ENCODE measurements at regions not wholly inside any gene's neighbourhood (a gene's known extent, or its start where the extent isn't known, plus 50 kb on each side); places are given as distances from the start of the nearest gene placed in this dataset.

DNA sequence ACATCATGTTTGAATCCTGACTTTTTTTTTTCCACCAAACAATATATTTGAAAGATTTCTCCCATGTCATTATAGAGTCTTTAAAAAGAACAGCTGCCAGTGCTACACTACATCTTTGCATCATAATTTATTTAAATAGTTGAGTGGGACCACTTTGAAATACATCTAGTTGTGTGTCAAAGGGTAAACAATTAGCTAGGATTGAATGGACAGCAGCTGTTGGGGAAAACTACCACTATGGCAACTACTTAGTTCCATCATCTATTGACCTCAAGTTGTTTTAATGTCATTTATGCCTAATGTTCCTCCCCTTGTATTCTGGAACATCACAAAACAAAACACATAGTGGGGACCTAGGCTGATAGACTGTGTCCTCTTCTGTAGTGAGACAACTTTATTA, 985.1 kb downstream of the SORCS1 start:
- Histone ChIP-seq H3K9me3 (ENCODE audit: control insufficient read depth, low read length) (no peaks in the 10 kb centered on the region), H3K27me3 (ENCODE audit: control insufficient read depth, insufficient read depth, low read length, poor library complexity, severe bottlenecking) (no peaks in the 10 kb centered on the region), H3K27ac (ENCODE audit: insufficient read depth, low read depth, low read length, poor library complexity, severe bottlenecking) (no peak overlapping the region), H3K4me3 (ENCODE audit: insufficient read depth, low read depth, low read length) (no peak overlapping the region), H3K36me3 (ENCODE audit: control insufficient read depth, insufficient read depth, low read length) (no peaks in the 10 kb centered on the region), H3K4me1 (ENCODE audit: control insufficient read depth, insufficient read depth, low read length) (no peaks in the 10 kb centered on the region)

DNA sequence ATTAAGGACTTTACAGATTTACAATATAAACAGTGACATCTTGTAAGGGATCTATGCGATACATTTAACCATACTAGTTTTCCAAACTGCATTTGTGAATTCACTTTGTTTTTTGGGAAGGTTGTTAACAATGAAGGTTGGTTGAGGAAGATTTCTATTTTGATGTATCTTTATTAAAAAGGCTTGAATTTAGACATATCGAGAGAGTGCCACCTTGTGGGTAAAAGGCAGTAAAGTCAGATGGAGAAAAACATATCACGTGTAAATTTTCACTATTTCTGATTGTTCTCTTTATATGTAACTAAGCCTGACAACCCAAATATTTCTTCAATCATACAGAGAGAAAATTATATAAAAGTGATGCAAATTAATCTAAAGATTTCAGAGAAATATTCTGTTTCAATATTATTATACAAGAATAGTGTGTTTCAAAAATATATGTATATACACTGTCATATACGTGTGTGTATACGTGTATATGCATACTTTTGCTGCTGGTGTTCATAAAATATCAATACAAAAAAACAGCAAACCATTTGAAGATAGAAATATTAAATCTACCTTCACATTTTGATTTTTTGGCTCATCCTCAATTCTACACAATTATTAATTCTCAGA, 988.6 kb downstream of the SORCS1 start:
- 0 to 56% methylated on average over 1 to 2 of the region's 5 CpGs for WGBS, 2 experiments
- no peaks in the 10 kb centered on the region for H3K36me3 ChIP-seq (ENCODE audit: control insufficient read depth, insufficient read depth, low read length)
- no peaks in the 10 kb centered on the region for H3K4me1 ChIP-seq (ENCODE audit: control insufficient read depth, insufficient read depth, low read length)
- no peak overlapping the region for H3K4me3 ChIP-seq (ENCODE audit: insufficient read depth, low read depth, low read length)
- H3K9me3 ChIP-seq (ENCODE audit: control insufficient read depth, low read length): no peaks in the 10 kb centered on the region
- H3K27ac ChIP-seq (ENCODE audit: insufficient read depth, low read depth, low read length, poor library complexity, severe bottlenecking): no peak overlapping the region
- no peaks in the 10 kb centered on the region for H3K27me3 ChIP-seq (ENCODE audit: control insufficient read depth, insufficient read depth, low read length, poor library complexity, severe bottlenecking)

DNA sequence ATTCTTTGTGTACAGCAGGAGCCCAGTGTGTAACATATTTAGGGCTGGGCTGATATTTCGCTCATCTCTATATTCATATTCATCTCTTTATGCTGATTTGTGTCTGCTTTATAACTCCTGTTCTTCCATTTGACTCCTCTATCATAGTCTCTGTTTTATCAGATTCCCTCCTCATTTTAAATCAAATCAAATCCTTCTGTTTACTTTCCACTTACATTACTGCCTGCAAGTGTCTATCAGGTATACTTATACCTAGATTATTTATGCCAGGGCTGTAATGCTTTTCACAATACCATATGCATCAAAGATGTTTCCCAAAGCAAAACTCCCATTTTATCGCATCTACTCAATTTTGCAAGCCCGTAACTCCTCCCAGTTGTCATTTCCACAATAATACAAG, 990.7 kb downstream of the SORCS1 start:
- 94 to 97% methylated on average over 3 of the region's 3 CpGs for WGBS, 2 experiments
- Histone ChIP-seq H3K36me3 (ENCODE audit: control insufficient read depth, insufficient read depth, low read length) (no peaks in the 10 kb centered on the region), H3K4me1 (ENCODE audit: control insufficient read depth, insufficient read depth, low read length) (no peaks in the 10 kb centered on the region), H3K27me3 (ENCODE audit: control insufficient read depth, insufficient read depth, low read length, poor library complexity, severe bottlenecking) (no peaks in the 10 kb centered on the region), H3K27ac (ENCODE audit: insufficient read depth, low read depth, low read length, poor library complexity, severe bottlenecking) (no peak overlapping the region), H3K9me3 (ENCODE audit: control insufficient read depth, low read length) (no peaks in the 10 kb centered on the region), H3K4me3 (ENCODE audit: insufficient read depth, low read depth, low read length) (no peak overlapping the region)

DNA sequence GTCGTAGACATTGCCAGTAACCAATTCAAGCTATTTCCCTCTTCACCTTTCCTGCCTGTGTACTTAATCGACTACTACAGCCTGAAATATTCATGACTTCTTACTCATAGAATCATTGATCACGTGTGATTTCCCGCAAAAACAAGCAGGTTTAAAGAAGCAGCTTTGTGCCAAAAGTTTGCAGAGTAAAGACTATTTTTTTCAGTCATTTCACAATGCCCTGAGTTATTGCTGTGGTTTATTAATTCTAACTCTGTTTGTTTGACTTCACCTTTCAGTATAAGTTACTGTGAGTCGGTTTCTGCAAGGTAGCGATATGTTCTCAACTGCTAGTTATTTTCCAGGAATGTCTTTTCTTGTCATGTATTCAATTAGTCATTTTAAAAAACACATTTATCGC, 995.3 kb downstream of the SORCS1 start:
- no peaks in the 10 kb centered on the region for H3K9me3 ChIP-seq (ENCODE audit: control insufficient read depth, low read length)
- no peaks in the 10 kb centered on the region for H3K27me3 ChIP-seq (ENCODE audit: control insufficient read depth, insufficient read depth, low read length, poor library complexity, severe bottlenecking)
- no peak overlapping the region for H3K4me3 ChIP-seq (ENCODE audit: insufficient read depth, low read depth, low read length)
- no peaks in the 10 kb centered on the region for H3K36me3 ChIP-seq (ENCODE audit: control insufficient read depth, insufficient read depth, low read length)
- H3K4me1 ChIP-seq (ENCODE audit: control insufficient read depth, insufficient read depth, low read length): no peaks in the 10 kb centered on the region
- 86 to 91% methylated on average over 7 of the region's 7 CpGs for WGBS, 2 experiments
- H3K27ac ChIP-seq (ENCODE audit: insufficient read depth, low read depth, low read length, poor library complexity, severe bottlenecking): no peak overlapping the region

DNA sequence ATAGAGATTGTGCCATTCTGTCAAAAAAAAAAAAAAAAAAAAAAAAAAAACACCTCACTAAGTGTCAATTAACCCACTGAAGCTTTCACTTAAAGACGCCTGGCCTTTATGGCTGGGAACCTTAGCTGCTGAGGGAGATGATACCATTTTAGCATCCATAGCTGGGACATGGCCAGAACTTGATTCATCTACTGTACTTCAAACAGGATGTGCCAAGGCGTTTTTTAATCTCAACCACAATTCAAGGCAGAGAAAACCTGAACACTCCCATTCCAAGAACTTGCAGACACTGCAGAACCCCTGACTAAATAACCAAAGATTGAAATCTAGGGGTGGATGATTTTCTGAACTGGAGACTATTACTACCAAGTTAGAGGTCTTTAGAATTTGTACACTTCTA, 996.6 kb downstream of the SORCS1 start:
- Histone ChIP-seq H3K27me3 (ENCODE audit: control insufficient read depth, insufficient read depth, low read length, poor library complexity, severe bottlenecking) (no peaks in the 10 kb centered on the region), H3K4me3 (ENCODE audit: insufficient read depth, low read depth, low read length) (no peak overlapping the region), H3K36me3 (ENCODE audit: control insufficient read depth, insufficient read depth, low read length) (no peaks in the 10 kb centered on the region), H3K9me3 (ENCODE audit: control insufficient read depth, low read length) (peaks cover 3% of the 10 kb centered on the region), H3K27ac (ENCODE audit: insufficient read depth, low read depth, low read length, poor library complexity, severe bottlenecking) (no peak overlapping the region), H3K4me1 (ENCODE audit: control insufficient read depth, insufficient read depth, low read length) (no peaks in the 10 kb centered on the region)
- 84 to 88% methylated on average over 2 of the region's 2 CpGs for WGBS, 2 experiments

DNA sequence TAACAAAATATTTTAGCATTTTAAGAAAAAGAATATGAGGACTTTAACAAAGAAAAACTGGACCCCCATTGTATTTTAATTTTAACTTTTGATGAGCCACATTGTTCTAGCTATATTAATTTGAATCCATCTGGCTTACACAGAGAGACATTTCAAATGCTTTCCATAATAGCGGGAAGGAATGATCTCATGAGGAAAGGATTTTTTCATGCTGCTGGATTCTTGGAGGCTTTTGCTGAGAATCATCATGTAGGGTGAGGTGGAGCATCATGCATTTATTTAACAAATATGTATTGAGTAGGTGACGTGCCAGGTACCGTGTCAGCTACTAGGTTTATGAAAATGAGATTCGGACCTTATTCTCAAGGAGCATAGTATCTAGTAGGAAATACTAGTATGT, 1006.3 kb downstream of the SORCS1 start:
- peaks cover 1% of the 10 kb centered on the region for H3K9me3 ChIP-seq (ENCODE audit: control insufficient read depth, low read length)
- no peaks in the 10 kb centered on the region for H3K36me3 ChIP-seq (ENCODE audit: control insufficient read depth, insufficient read depth, low read length)
- H3K4me3 ChIP-seq (ENCODE audit: insufficient read depth, low read depth, low read length): no peak overlapping the region
- 98 to 100% methylated on average over 2 to 3 of the region's 4 CpGs for WGBS, 2 experiments
- no peaks in the 10 kb centered on the region for H3K4me1 ChIP-seq (ENCODE audit: control insufficient read depth, insufficient read depth, low read length)
- no peak overlapping the region for H3K27ac ChIP-seq (ENCODE audit: insufficient read depth, low read depth, low read length, poor library complexity, severe bottlenecking)
- no peaks in the 10 kb centered on the region for H3K27me3 ChIP-seq (ENCODE audit: control insufficient read depth, insufficient read depth, low read length, poor library complexity, severe bottlenecking)

DNA sequence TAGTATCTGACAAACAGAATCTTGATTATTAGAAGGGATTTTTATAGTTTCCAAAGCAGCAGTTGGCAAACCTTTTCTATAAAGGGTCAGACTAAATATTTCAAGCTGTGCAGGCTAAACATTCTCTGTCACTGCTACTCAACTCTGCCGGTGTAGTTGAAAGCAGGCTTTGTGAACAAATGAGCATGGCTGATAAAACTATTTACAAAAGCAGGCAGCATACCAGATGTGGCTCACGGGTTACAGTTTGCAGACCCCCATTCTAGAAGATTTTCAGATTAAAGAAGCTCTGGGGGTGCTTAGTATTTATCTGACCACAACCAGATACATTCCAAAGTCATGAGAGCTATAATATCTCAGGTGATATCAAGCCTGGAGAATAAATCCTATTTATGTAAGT, 1017.5 kb downstream of the SORCS1 start:
- H3K27me3 ChIP-seq (ENCODE audit: control insufficient read depth, insufficient read depth, low read length, poor library complexity, severe bottlenecking): no peaks in the 10 kb centered on the region
- WGBS, 2 experiments: 13 to 16% methylated on average over 1 to 2 of the region's 2 CpGs
- no peak overlapping the region for H3K4me3 ChIP-seq (ENCODE audit: insufficient read depth, low read depth, low read length)
- H3K9me3 ChIP-seq (ENCODE audit: control insufficient read depth, low read length): no peaks in the 10 kb centered on the region
- H3K36me3 ChIP-seq (ENCODE audit: control insufficient read depth, insufficient read depth, low read length): no peaks in the 10 kb centered on the region
- H3K4me1 ChIP-seq (ENCODE audit: control insufficient read depth, insufficient read depth, low read length): peaks cover 7% of the 10 kb centered on the region
- H3K27ac ChIP-seq (ENCODE audit: insufficient read depth, low read depth, low read length, poor library complexity, severe bottlenecking): peak overlapping the region; percentile 22

DNA sequence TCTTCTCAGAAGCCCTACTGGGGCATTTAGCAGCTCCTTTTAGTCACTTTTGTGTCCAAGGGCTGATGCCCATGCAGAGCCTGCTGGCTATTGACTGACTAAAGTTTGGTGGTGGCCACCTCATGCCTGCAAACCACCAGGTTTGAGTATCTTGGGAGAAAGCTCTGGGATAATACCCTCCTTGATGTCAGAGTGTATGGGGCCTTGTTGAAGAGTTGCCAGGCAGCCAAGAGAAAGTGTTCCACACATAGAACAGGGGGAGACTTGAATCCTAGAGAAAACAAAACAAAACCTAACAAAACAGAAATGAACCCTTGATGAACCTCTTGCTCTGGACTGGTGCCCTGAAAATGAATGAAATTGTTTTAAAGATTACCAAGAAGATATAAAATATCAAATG, 1024.6 kb downstream of the SORCS1 start:
- Histone ChIP-seq H3K4me3 (ENCODE audit: insufficient read depth, low read depth, low read length) (no peak overlapping the region), H3K9me3 (ENCODE audit: control insufficient read depth, low read length) (no peaks in the 10 kb centered on the region), H3K27ac (ENCODE audit: insufficient read depth, low read depth, low read length, poor library complexity, severe bottlenecking) (no peak overlapping the region), H3K36me3 (ENCODE audit: control insufficient read depth, insufficient read depth, low read length) (no peaks in the 10 kb centered on the region), H3K27me3 (ENCODE audit: control insufficient read depth, insufficient read depth, low read length, poor library complexity, severe bottlenecking) (no peaks in the 10 kb centered on the region), H3K4me1 (ENCODE audit: control insufficient read depth, insufficient read depth, low read length) (peaks cover 3% of the 10 kb centered on the region)

DNA sequence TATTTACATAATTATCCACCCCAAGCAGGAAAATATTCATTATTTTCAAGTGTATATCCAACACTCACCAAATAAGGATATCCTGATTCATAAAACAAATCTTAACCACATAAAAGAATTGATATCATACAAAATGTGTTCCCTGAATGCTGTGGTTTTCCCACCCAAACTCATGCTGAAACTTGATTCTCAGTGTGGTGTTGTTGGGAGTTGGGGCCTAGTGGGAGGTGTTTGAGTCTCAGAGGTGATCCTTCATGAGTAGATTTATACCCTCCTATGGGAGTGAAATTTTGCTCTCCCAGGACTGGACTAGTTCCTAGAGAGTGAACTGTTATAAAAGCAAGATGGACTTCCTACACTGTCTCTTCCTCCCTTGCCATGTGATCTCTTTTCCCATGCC, 1028.3 kb downstream of the SORCS1 start:
- Histone ChIP-seq H3K36me3 (ENCODE audit: control insufficient read depth, insufficient read depth, low read length) (no peaks in the 10 kb centered on the region), H3K4me3 (ENCODE audit: insufficient read depth, low read depth, low read length) (no peak overlapping the region), H3K4me1 (ENCODE audit: control insufficient read depth, insufficient read depth, low read length) (peaks cover 3% of the 10 kb centered on the region), H3K9me3 (ENCODE audit: control insufficient read depth, low read length) (no peaks in the 10 kb centered on the region), H3K27me3 (ENCODE audit: control insufficient read depth, insufficient read depth, low read length, poor library complexity, severe bottlenecking) (no peaks in the 10 kb centered on the region), H3K27ac (ENCODE audit: insufficient read depth, low read depth, low read length, poor library complexity, severe bottlenecking) (no peak overlapping the region)

DNA sequence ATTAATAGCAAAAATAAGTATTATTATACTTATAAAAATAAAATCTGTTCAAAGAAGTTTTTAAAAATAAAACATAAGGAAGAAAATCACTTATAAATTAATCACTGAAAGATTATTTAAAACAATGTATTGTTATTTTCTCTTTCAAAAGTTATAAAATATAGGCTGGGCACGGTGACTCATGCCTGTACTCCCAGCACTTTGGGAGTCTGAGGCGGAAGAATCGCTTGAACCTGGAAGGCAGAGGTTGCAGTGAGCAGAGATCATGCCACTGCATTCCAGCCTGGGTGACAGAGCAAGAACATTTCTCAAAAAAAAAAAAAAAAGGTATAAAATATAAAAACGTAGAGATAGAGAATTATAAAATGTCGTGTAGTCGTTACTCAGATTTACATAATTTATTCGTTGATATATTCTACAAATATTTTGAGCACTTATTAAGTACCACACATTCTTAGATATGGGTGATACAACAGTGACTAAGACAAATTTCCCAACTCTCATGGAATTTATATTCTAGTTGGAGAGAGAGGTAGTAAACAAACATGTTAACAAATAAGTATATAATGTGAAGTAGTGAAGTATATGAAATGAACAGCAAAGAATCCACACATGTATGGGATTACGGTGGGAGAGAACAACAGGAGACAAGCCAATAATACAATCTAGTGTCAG, 1030.0 kb downstream of the SORCS1 start:
- H3K4me3 ChIP-seq (ENCODE audit: insufficient read depth, low read depth, low read length): no peak overlapping the region
- H3K36me3 ChIP-seq (ENCODE audit: control insufficient read depth, insufficient read depth, low read length): no peaks in the 10 kb centered on the region
- WGBS, 2 experiments: 95 to 99% methylated on average over 4 to 5 of the region's 8 CpGs
- no peak overlapping the region for H3K27ac ChIP-seq (ENCODE audit: insufficient read depth, low read depth, low read length, poor library complexity, severe bottlenecking)
- no peaks in the 10 kb centered on the region for H3K4me1 ChIP-seq (ENCODE audit: control insufficient read depth, insufficient read depth, low read length)
- no peaks in the 10 kb centered on the region for H3K9me3 ChIP-seq (ENCODE audit: control insufficient read depth, low read length)
- H3K27me3 ChIP-seq (ENCODE audit: control insufficient read depth, insufficient read depth, low read length, poor library complexity, severe bottlenecking): no peaks in the 10 kb centered on the region

DNA sequence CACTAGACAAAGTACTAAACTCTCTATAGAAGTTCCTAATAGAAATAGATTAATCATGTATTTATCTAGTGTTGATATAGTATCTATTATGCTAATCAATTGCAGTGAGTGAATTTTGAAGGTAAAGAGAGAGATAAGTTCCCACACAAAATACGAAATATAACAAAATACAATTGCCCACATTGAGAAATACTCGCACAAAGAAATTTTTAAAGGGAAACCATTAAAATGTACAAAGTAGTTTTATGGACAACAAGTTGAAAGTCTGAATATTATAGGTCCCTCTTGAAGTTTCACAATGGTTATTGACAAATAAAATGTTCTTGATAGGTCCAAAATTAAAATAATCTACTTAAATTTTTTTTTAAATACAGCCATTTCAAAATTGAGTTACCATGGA, 1031.1 kb downstream of the SORCS1 start:
- Histone ChIP-seq H3K4me3 (ENCODE audit: insufficient read depth, low read depth, low read length) (no peak overlapping the region), H3K4me1 (ENCODE audit: control insufficient read depth, insufficient read depth, low read length) (no peaks in the 10 kb centered on the region), H3K36me3 (ENCODE audit: control insufficient read depth, insufficient read depth, low read length) (no peaks in the 10 kb centered on the region), H3K27ac (ENCODE audit: insufficient read depth, low read depth, low read length, poor library complexity, severe bottlenecking) (no peak overlapping the region), H3K9me3 (ENCODE audit: control insufficient read depth, low read length) (no peaks in the 10 kb centered on the region), H3K27me3 (ENCODE audit: control insufficient read depth, insufficient read depth, low read length, poor library complexity, severe bottlenecking) (no peaks in the 10 kb centered on the region)
- 67% methylated on average over 2 of the region's 2 CpGs; no CpG with 5 or more reads in 1 of the 2 experiments for WGBS, 2 experiments

Data from ectodermal cell (in vitro differentiated cells).